SU-DHL-6 (cell line): ENCODE measurements at regions not wholly inside any gene's neighbourhood (a gene's known extent, or its start where the extent isn't known, plus 50 kb on each side); places are given as distances from the start of the nearest gene placed in this dataset.

ENCODE experiments used
- H2AFZ ChIP-seq: fragments of 200-600 bp; sonication (generic); 2 replicates; pipeline ENCODE4 v1.6.1; 2014; ENCODE audit warnings: low read depth, mild to moderate bottlenecking, moderate library complexity, mixed read lengths, antibody characterized with exemption, low read length; ENCODE audit not compliant: severe bottlenecking
- H3F3A ChIP-seq: fragments of 200-600 bp; shearing (Covaris generic); 2 replicates; pipeline ENCODE4 v1.6.0; 2016; ENCODE audit warnings: antibody characterized with exemption, mild to moderate bottlenecking; ENCODE audit not compliant: insufficient read depth
- H3K27ac ChIP-seq: fragments of 200-600 bp; sonication (generic); 2 replicates; pipeline ENCODE4 v1.5.1; 2016; ENCODE audit warnings: low read depth, mild to moderate bottlenecking, low read length, moderate library complexity, mixed read lengths
- H3K27me3 ChIP-seq: fragments of 200-600 bp; sonication (generic), shearing (Covaris generic); 2 replicates; pipeline ENCODE4 v1.6.0; 2014; ENCODE audit warnings: mild to moderate bottlenecking, low read length
- H3K36me3 ChIP-seq: fragments of 200-600 bp; sonication (generic); 2 replicates; pipeline ENCODE4 v1.6.1; 2014; ENCODE audit warnings: mild to moderate bottlenecking, low read length, mixed read lengths
- H3K4me2 ChIP-seq: fragments of 300-600, 200-600 bp; shearing (Covaris generic), sonication (generic); 2 replicates; pipeline ENCODE4 v1.6.0; 2014; ENCODE audit warnings: low read length, low read depth, mild to moderate bottlenecking; ENCODE audit not compliant: poor library complexity, severe bottlenecking
- H3K4me3 ChIP-seq: fragments of 200-600 bp; sonication (generic); 2 replicates; pipeline ENCODE4 v1.5.1; 2014; ENCODE audit warnings: antibody characterized with exemption, low read length, mild to moderate bottlenecking, mixed read lengths; ENCODE audit not compliant: insufficient read depth, poor library complexity, severe bottlenecking
- H3K79me2 ChIP-seq: fragments of 200-600 bp; sonication (generic); 2 replicates; pipeline ENCODE4 v1.6.1; 2014; ENCODE audit warnings: mild to moderate bottlenecking, low read length, moderate library complexity; ENCODE audit not compliant: insufficient read depth
- H3K9ac ChIP-seq: fragments of 200-600 bp; sonication (generic); 2 replicates; pipeline ENCODE4 v1.7.0; 2014; ENCODE audit warnings: mild to moderate bottlenecking, low read length
- H3K9me2 ChIP-seq: fragments of 200-600 bp; sonication (generic); replicated peaks from 2 replicates; pipeline ENCODE4 v1.6.1; 2014; ENCODE audit warnings: low read length; ENCODE audit not compliant: insufficient read depth
- H3K9me3 ChIP-seq: fragments of 200-600 bp; sonication (generic); 2 replicates; pipeline ENCODE4 v1.6.1; 2014; ENCODE audit warnings: low read length, mixed read lengths; ENCODE audit not compliant: insufficient read depth
- H4K20me1 ChIP-seq: fragments of 200-600 bp; sonication (generic); 2 replicates; pipeline ENCODE4 v1.6.1; 2014; ENCODE audit warnings: low read depth, mild to moderate bottlenecking, antibody characterized with exemption, low read length, moderate library complexity, mixed read lengths
- EZH2phosphoT487 ChIP-seq: fragments of 200-600 bp; sonication (generic), shearing (Covaris generic); conservative IDR thresholded peaks from 2 replicates; pipeline ENCODE4 v1.6.1; 2018; ENCODE audit warnings: mild to moderate bottlenecking, antibody characterized with exemption, low read length, moderate library complexity, mixed read lengths
- TF ChIP-seq, protein P1 (sequence below): fragments of 200-600 bp; sonication (generic); IDR thresholded peaks from one replicate; pipeline ENCODE4 v1.5.1; 2017; ENCODE audit warnings: antibody characterized with exemption, mild to moderate bottlenecking, low read length, moderate library complexity; ENCODE audit not compliant: insufficient read depth, poor library complexity, severe bottlenecking

DNA sequence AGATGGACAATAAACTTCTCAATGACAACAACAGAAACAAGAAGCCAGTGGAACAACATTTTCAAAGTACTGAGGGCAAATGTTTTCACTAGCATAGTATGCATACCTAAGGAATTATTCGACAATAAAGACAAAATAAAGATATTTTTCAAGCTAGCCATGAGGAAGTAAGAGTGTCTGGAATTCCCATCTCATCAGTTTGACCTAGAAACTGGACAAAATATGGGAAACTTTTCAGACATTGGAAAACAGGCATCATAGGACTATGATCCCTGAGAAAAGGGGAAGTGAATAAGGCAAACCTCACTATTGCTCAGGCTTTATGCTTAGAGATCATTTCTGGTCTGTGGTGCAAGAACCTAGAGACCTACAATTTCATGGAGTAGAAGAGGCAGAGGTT is 86.3 kb downstream of the OAT start:
- Histone ChIP-seq H3K4me2 (no peak overlapping the region), H3F3A (no peaks in the 10 kb centered on the region), H2AFZ (no peak overlapping the region), H4K20me1 (no peaks in the 10 kb centered on the region), H3K4me3 (no peak overlapping the region), H3K27ac (no peak overlapping the region), H3K9me3 (peaks cover 12% of the 10 kb centered on the region; the same call in 1 of the 2 replicates), H3K36me3 (no peaks in the 10 kb centered on the region), H3K79me2 (no peaks in the 10 kb centered on the region), H3K9ac (no peak overlapping the region), H3K27me3 (no peaks in the 10 kb centered on the region), H3K9me2 (no peaks in the 10 kb centered on the region)
- TF ChIP-seq, protein P1, sequence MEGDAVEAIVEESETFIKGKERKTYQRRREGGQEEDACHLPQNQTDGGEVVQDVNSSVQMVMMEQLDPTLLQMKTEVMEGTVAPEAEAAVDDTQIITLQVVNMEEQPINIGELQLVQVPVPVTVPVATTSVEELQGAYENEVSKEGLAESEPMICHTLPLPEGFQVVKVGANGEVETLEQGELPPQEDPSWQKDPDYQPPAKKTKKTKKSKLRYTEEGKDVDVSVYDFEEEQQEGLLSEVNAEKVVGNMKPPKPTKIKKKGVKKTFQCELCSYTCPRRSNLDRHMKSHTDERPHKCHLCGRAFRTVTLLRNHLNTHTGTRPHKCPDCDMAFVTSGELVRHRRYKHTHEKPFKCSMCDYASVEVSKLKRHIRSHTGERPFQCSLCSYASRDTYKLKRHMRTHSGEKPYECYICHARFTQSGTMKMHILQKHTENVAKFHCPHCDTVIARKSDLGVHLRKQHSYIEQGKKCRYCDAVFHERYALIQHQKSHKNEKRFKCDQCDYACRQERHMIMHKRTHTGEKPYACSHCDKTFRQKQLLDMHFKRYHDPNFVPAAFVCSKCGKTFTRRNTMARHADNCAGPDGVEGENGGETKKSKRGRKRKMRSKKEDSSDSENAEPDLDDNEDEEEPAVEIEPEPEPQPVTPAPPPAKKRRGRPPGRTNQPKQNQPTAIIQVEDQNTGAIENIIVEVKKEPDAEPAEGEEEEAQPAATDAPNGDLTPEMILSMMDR = no peak
- TF ChIP-seq EZH2phosphoT487 = no peak

DNA sequence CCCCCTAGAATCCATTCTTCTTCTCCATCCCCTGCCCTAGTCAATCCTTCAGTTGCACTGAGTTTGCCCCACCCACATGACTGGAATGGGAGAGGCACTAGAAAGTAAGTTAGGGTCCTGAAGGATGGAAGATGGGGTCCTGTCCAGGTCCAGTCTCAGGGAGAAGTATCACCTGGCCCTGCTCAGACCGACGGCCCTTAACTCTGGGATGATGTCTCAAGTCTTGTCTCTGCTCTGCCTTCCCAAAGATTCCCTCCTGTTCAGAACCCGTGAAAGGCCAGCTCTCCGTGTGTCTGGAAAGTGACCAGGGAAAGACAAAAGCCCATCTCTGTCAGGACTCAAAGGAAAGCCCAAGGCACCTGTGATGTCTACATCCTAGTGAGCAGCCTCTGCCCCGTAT is 88.8 kb downstream of the OAT start:
- no peaks in the 10 kb centered on the region for H3K79me2 ChIP-seq
- H3F3A ChIP-seq = no peaks in the 10 kb centered on the region
- no peaks in the 10 kb centered on the region for H4K20me1 ChIP-seq
- H3K9me3 ChIP-seq = peaks cover 12% of the 10 kb centered on the region; the same call in 1 of the 2 replicates
- TF ChIP-seq, protein P1 = no peak
- no peak for TF ChIP-seq EZH2phosphoT487
- no peaks in the 10 kb centered on the region for H3K27me3 ChIP-seq
- no peak overlapping the region for H3K9ac ChIP-seq
- no peak overlapping the region for H3K27ac ChIP-seq
- H3K4me2 ChIP-seq = no peak overlapping the region
- no peak overlapping the region for H3K4me3 ChIP-seq
- no peaks in the 10 kb centered on the region for H3K36me3 ChIP-seq
- no peaks in the 10 kb centered on the region for H3K9me2 ChIP-seq
- H2AFZ ChIP-seq = no peak overlapping the region

DNA sequence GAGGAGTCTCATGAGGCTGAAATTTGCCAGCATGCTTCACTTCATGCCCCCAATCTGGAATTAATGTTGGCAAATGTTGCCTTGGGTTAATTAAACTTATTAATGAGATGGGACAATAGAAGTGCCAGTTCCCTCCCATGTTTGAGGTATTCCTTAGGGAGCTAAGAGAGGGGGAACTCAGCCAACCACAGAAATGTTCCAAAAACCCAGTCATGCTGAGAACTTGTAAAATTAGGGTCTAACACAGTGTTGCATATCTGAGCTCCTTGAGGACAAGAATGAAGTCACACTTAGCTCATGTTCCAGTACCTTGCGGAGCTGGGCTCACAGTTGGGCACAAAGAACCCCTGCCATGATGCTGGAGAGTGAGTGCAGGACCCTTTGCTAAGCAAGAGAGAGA is 89.4 kb downstream of the OAT start:
- Histone ChIP-seq H3K27ac (no peak overlapping the region), H2AFZ (no peak overlapping the region), H3K79me2 (no peaks in the 10 kb centered on the region), H3F3A (no peaks in the 10 kb centered on the region), H3K27me3 (no peaks in the 10 kb centered on the region), H3K9me2 (no peaks in the 10 kb centered on the region), H3K9ac (no peak overlapping the region), H4K20me1 (no peaks in the 10 kb centered on the region), H3K36me3 (no peaks in the 10 kb centered on the region), H3K4me3 (no peak overlapping the region), H3K4me2 (no peak overlapping the region), H3K9me3 (peaks cover 12% of the 10 kb centered on the region; the same call in 1 of the 2 replicates)
- TF ChIP-seq, protein P1 = no peak
- no peak for TF ChIP-seq EZH2phosphoT487
